HG03135 (cell line): ENCODE measurements at regions not wholly inside any gene's neighbourhood (a gene's known extent, or its start where the extent isn't known, plus 50 kb on each side); places are given as distances from the start of the nearest gene placed in this dataset.
"Not testable (repeated sequence)": the region's sequence is repeated elsewhere in the genome, so short reads cannot be mapped to it uniquely, and the experiment has no call there.

Experiments used
- ATAC-seq: cut with Tn5 transposase; IDR thresholded peaks from one replicate; pipeline ENCODE4 v1.9.1; 2021; ENCODE audit warnings: mild to moderate bottlenecking, moderate library complexity; ENCODE audit not compliant: unreplicated experiment

DNA sequence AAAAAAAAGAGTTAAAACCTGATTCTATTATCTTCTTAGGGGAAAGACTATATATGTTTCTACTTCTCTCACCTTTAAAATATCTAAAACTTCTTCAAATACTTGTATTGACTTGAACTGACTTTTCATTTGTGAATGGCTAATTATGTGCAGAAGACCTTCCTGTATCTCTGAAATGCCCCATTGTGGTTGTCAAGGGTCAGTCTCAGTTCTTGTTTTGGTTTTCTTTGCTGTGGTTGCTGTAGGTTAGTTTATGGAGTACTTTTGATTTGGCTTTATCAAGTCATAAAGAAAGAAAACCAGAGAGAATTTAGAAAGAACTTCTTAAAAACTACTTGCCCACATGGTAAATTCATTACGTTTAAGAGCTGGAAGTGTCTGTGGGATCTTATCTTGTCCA, 345.3 kb upstream of the POU1F1 start:
- no peak for ATAC-seq

- no peak for ATAC-seq
Observed at GRCh38 chr3:87615506-87615905, 339.1 kb upstream of the POU1F1 start.

DNA sequence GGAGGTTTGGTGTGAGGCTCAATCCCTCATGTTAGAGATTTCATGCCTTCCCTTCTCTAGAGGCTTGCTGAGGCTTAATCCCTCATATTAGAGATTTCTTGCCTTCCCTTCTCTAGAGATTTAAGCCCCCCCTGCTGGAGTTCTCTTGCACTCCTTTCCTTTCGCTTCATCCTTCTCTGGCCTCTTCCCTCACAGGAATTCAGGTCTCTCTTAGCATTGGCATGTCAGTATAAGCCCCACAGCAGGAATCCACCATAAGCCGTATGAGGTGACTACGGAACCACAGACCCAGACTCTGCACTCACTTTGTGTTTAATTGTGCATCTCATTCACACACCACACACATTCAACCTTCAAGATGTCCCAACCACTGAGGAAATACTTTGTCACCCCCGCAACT, 338.6 kb upstream of the POU1F1 start:
- ATAC-seq, result no peak

DNA sequence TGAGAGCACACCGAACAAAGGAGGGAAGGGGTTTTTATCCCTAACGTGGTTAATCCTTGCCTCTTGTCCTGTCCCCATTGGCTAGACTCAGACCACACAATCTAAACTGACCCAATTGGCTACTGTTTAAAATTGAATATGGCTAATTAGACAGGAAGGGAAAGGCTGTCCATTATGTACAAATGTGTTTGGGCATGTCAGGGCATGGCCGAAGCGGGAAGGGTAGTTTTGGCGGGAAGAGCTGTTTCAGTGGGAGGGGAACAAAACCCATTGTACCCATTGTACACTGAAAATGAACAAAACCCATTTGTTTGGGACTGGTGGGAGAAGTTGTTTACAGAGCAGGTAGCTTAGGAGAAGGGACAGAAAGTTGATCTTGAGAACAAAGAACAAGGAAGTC, 330.9 kb upstream of the POU1F1 start:
- ATAC-seq, result no peak

DNA sequence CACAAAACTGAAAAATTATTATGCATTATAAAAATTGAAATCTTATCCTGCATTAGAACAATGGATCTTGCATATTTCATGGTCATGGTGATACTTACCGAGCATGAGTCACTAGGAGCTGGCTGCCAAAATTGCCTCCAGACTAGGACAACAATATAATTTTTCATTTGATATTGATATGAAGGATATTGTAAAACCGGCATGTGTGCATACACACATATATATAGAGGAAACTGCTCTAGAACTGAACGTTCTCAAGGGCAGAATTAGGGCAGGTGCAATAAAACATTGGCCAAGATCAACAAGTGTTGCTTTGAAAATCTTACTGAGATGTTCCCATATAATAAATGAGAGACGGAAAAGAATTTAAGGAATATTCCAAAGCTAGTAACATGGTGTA, 319.4 kb upstream of the POU1F1 start:
- no peak for ATAC-seq

DNA sequence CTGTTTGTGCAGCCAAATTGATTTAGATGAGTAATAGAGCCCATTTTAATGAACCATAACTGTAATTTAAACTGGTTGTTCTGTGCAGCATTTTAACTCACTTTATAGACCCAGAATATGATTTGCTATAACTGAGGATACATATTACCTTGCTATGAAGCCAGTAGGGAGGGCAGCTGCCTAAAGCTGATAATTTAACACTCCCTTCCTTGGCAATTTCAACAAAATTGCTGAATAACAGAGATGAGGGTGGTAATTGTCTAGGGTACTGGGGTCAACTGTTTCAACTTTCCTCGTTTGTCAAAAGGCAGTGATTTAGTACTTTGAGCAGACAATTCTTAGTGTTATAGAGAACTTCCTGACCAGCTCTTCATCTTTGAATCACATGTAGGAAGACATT, 304.9 kb upstream of the POU1F1 start:
- ATAC-seq, result no peak

DNA sequence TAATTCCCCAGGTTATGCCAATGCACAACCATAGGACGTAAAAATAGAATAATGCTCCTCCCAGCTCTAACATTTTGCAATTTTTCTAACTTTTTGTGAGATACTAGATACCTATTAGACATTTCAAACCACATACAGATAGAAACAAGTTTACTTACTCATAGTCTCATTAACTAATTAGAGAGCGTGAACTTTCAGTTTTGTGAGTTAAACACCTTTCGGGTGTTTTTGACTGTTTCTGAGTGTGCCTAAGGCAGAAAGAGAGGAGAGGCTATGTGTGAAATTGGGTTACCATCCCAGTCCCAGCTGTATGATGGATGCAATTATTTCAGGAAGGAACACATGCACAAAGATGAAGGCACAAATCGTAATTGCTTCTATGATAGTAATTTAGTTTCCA, 300.4 kb upstream of the POU1F1 start:
- ATAC-seq, result no peak

GRCh38 chr3:87575550-87575949, 299.2 kb upstream of the POU1F1 start:
- ATAC-seq, result no peak

DNA sequence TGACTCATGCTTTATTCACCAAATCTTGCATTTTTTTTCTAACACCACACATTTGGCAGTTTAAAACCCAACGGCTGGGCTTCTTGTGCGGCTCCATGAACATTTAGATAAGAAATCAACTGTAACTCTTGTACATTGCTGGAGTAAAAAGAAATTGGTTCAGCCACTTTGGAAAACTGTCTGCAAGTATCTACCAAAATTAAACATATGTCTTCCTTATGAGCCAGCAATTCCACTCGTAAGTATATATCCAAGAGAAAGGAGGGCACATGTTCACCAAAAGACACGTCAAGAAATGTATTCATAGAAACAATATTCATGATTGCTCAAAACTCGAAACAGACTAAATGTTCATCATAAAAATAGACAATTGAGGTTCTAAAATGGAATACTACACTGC, 291.9 kb upstream of the POU1F1 start:
- ATAC-seq, result no peak

DNA sequence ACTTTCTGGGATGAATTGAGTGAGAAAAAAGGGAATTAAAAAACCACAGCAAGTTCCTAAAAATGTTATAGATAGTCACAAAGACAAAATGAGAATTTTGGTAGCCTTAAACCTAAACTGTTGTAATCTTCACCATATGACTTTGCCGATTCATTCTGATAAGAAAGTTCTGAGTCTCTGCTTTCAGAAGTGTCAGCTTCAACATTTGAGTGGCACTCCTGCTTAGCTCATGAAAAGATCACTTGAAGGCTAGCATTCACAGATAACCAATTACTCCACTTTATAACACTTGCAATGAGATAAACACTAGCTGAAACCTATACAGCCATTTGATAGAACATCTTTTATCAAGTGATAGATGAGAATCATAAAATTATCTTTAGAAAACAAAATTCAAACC, 288.1 kb upstream of the POU1F1 start:
- ATAC-seq, result no peak

DNA sequence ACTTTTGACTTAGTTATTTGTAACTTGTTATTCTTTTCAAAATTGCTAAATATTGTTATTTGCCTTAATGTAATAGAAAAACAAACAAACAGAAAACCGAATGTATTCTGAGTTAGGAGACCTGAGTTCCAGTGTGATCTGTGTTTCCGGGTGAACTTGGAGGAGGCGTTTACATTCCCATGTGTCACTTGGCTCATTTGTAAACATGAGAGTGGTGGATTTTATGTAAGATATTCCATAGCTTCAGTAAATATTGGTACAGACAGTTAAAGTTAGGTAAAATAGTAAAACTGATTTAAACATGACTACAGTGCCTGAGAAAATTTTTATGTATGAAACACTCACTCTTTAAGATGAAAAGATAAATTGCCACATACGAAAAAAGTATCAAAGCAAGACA, 287.3 kb upstream of the POU1F1 start:
- no peak for ATAC-seq

DNA sequence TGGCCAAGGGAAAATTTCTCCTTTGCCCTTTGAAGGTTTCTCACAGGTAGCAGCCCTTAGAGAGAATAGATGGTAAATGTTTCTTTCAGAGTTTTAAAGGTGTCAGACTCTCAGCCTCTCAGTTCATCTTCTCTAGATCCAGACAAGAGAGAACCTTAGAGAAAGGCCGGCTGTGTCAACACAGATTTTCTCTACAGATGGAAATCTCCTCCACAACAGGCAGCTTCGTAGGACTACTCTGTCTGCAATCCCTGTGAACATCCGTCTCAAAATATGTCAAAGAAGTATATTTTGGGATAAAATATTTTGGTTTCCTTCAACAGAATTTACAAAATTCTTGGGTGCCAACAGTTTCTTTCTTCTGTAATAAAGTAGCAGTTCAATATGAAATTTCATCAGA, 282.1 kb upstream of the POU1F1 start:
- ATAC-seq, result no peak

DNA sequence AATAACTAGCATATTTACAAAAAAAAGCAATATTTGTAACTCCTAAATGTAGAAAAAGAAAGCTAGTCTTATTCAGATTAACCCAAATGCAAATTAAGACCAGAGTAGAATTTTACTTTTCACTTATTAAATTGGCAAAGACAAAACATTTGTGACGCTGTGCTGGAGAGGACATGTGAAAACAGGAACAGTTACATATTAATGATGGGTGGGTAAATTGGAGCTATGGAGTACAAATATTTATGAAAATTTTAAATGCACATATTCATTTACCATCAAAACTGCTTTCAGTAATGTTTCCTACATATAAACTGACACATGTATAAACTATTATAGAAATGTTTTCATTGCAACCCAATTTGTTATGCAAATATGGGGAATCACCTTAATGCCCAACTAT, 278.9 kb upstream of the POU1F1 start:
- no peak for ATAC-seq

GRCh38 chr3:87553058-87553457, 276.7 kb upstream of the POU1F1 start:
- no peak for ATAC-seq

GRCh38 chr3:87550892-87551291, 274.5 kb upstream of the POU1F1 start:
- no peak for ATAC-seq

GRCh38 chr3:87549208-87549607, 272.8 kb upstream of the POU1F1 start:
- no peak for ATAC-seq

DNA sequence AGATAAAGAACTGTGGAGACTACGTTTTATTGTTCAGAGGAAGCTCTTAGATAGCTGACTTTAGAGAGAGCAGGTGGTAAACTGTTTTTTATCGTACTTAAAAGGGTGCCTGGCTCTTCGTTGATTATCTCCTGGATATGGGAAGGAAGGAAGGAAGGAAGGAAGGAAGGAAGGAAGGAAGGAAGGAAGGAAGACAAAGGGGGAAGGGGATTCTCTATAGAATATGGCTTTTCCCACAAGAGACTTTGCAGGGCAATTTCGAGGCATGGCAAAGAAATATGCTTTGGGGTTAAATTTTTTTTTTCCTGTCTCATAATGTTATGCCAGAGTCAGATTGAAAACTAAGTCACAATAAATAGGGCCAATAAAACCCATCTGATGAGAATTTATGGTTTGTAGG, 271.9 kb upstream of the POU1F1 start:
- no peak for ATAC-seq

GRCh38 chr3:87546216-87546615, 269.8 kb upstream of the POU1F1 start:
- ATAC-seq, result no peak

DNA sequence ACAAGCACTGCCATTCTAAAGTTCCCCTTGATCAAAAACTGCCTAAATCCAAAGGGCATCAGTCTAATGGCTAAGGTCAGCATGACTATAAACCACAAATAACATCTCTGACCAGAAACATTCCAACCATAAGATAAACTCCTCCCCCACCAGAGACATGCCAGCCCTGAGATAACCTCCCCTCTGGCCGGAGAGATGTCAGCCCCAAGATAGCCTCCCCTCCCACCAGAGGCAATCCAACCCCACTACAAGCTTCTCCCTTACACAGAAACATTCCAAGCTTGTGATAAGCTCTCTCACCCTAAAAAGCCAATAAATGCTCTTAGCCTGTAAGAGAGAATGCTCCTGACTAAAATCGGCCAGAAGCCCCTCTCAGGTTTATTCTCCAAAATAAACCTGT, 267.0 kb upstream of the POU1F1 start:
- ATAC-seq, result not testable (repeated sequence)

GRCh38 chr3:87541723-87542122, 265.3 kb upstream of the POU1F1 start:
- ATAC-seq, result no peak

DNA sequence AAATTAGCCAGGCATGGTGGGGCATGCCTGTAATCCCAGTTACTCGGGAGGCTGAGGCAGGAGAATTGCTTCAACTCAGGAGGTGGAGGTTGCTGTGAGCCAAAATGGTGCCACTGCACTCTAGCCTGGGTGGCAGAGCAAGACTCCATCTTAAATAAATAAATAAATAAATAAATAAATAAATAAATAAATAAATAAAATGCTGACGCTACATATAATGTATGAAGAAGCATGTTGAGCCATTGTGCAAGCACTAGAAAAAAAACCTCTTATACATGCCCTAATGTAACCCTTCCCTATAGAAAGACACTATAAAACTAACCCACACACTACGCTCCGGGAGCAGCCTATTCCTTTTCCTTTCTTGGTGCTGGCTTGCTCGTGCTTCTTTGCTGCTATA, 262.3 kb upstream of the POU1F1 start:
- ATAC-seq, result not testable (repeated sequence)

DNA sequence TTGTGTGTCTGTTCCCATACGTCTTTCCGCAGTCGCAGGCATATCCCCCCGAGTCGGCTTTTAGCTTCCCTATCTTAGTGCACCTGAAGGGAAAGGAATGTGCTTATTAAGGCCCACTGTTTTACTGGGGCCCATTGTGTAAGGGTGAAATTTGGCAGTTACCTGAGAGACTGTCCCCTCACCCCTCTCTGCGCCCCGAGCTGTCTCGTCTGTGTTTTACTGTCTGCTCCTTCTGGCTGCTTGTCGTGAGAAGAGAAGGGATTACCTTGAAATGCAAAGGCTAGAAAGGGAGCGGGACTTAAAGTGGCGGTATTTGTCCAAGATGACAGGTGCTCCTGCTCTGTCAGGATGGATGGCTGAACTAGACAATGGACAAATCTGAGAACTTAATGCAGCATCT, 233.0 kb upstream of the POU1F1 start:
- ATAC-seq, result no peak

GRCh38 chr3:87508921-87509320, 232.5 kb upstream of the POU1F1 start:
- no peak for ATAC-seq

GRCh38 chr3:87507753-87508152, 231.4 kb upstream of the POU1F1 start:
- no peak for ATAC-seq
